GM18502 (cell line): ENCODE measurements at regions not wholly inside any gene's neighbourhood (a gene's known extent, or its start where the extent isn't known, plus 50 kb on each side); places are given as distances from the start of the nearest gene placed in this dataset.
"Not testable (repeated sequence)": the region's sequence is repeated elsewhere in the genome, so short reads cannot be mapped to it uniquely, and the experiment has no call there.

ENCODE experiments used
- ATAC-seq: cut with Tn5 transposase; IDR thresholded peaks from one replicate; pipeline ENCODE4 v1.9.1; 2021; ENCODE audit warnings: mild to moderate bottlenecking; ENCODE audit not compliant: unreplicated experiment, poor library complexity

GRCh38 chr3:106148440-106149082, 279.7 kb upstream of the CBLB start:
- not testable (repeated sequence) for ATAC-seq

GRCh38 chr3:106157411-106157810, 288.6 kb upstream of the CBLB start:
- no peak for ATAC-seq

GRCh38 chr3:106160396-106160795, 291.6 kb upstream of the CBLB start:
- no peak for ATAC-seq

GRCh38 chr3:106161246-106161645, 292.4 kb upstream of the CBLB start:
- no peak for ATAC-seq

- ATAC-seq = no peak
Observed at GRCh38 chr3:106167728-106168127, 298.9 kb upstream of the CBLB start.

GRCh38 chr3:106168962-106169750, 300.3 kb upstream of the CBLB start:
- no peak for ATAC-seq

- no peak for ATAC-seq
Observed at GRCh38 chr3:106170636-106171035, 301.8 kb upstream of the CBLB start.

- no peak for ATAC-seq
Observed at GRCh38 chr3:106172101-106172500, 303.3 kb upstream of the CBLB start.

GRCh38 chr3:106172780-106173179, 304.0 kb upstream of the CBLB start:
- peak; percentile 59 for ATAC-seq

GRCh38 chr3:106175276-106175675, 306.5 kb upstream of the CBLB start:
- no peak for ATAC-seq

- ATAC-seq = peak; percentile 95
Observed at GRCh38 chr3:106176734-106177133, 307.9 kb upstream of the CBLB start.

GRCh38 chr3:106182950-106183511, 314.2 kb upstream of the CBLB start:
- ATAC-seq = no peak

GRCh38 chr3:106183762-106184391, 315.1 kb upstream of the CBLB start:
- peak; percentile 52 for ATAC-seq

- peak; percentile 93 for ATAC-seq
Observed at GRCh38 chr3:106184540-106185457, 316.0 kb upstream of the CBLB start.

GRCh38 chr3:106185949-106186348, 317.1 kb upstream of the CBLB start:
- ATAC-seq = no peak

- ATAC-seq = no peak
Observed at GRCh38 chr3:106190296-106190695, 321.5 kb upstream of the CBLB start.

GRCh38 chr3:106191211-106191610, 322.4 kb upstream of the CBLB start:
- ATAC-seq = no peak

GRCh38 chr3:106191913-106192312, 323.1 kb upstream of the CBLB start:
- no peak for ATAC-seq

- ATAC-seq = no peak
Observed at GRCh38 chr3:106193876-106194275, 325.1 kb upstream of the CBLB start.

GRCh38 chr3:106194726-106195125, 325.9 kb upstream of the CBLB start:
- no peak for ATAC-seq
